ENCODE measurements at regions not wholly inside any gene's neighbourhood (a gene's known extent, or its start where the extent isn't known, plus 50 kb on each side); places are given as distances from the start of the nearest gene placed in this dataset.

GRCh38 chr13:108566413-108567170 is 62.8 kb upstream of the MYO16 start:
- 86 to 93% methylated on average over 1 to 2 of the region's 2 CpGs for WGBS, 2 experiments (ENCODE audit: insufficient coverage in 2 of 2)
- no peak overlapping the region for H3K27ac ChIP-seq (ENCODE audit: low read depth, low read length, severe bottlenecking)
- no peaks in the 10 kb centered on the region for H3K4me1 ChIP-seq (ENCODE audit: control insufficient read depth, insufficient read depth, low read length, poor library complexity, severe bottlenecking)

GRCh38 chr13:108572782-108573211 is 56.6 kb upstream of the MYO16 start:
- H3K4me1 ChIP-seq (ENCODE audit: control insufficient read depth, insufficient read depth, low read length, poor library complexity, severe bottlenecking): no peaks in the 10 kb centered on the region
- no peak overlapping the region for H3K4me3 ChIP-seq (ENCODE audit: extremely low read depth, insufficient read depth, low read length, poor library complexity, severe bottlenecking)
- H3K9me3 ChIP-seq (ENCODE audit: control insufficient read depth, low read length): no peaks in the 10 kb centered on the region
- 79 to 83% methylated on average over 3 of the region's 6 CpGs for WGBS, 2 experiments (ENCODE audit: insufficient coverage in 2 of 2)
- no peak overlapping the region for H3K27ac ChIP-seq (ENCODE audit: low read depth, low read length, severe bottlenecking)
- no peaks in the 10 kb centered on the region for H3K36me3 ChIP-seq (ENCODE audit: control insufficient read depth, insufficient read depth, low read length)

More at GRCh38 chr13:108566413-108567170, 62.8 kb upstream of the MYO16 start:
- Histone ChIP-seq H3K36me3 (ENCODE audit: control insufficient read depth, insufficient read depth, low read length) (no peaks in the 10 kb centered on the region), H3K4me3 (ENCODE audit: extremely low read depth, insufficient read depth, low read length, poor library complexity, severe bottlenecking) (no peak overlapping the region), H3K9me3 (ENCODE audit: control insufficient read depth, low read length) (no peaks in the 10 kb centered on the region)

- H3K36me3 ChIP-seq (ENCODE audit: control insufficient read depth, insufficient read depth, low read length): no peaks in the 10 kb centered on the region
- no peaks in the 10 kb centered on the region for H3K4me1 ChIP-seq (ENCODE audit: control insufficient read depth, insufficient read depth, low read length, poor library complexity, severe bottlenecking)
Observed at GRCh38 chr13:108573455-108573854, 56.0 kb upstream of the MYO16 start.

GRCh38 chr13:108574856-108575255 is 54.6 kb upstream of the MYO16 start:
- Histone ChIP-seq H3K27ac (ENCODE audit: low read depth, low read length, severe bottlenecking) (no peak overlapping the region), H3K4me1 (ENCODE audit: control insufficient read depth, insufficient read depth, low read length, poor library complexity, severe bottlenecking) (no peaks in the 10 kb centered on the region)

More at GRCh38 chr13:108573455-108573854, 56.0 kb upstream of the MYO16 start:
- Histone ChIP-seq H3K27ac (ENCODE audit: low read depth, low read length, severe bottlenecking) (no peak overlapping the region), H3K9me3 (ENCODE audit: control insufficient read depth, low read length) (no peaks in the 10 kb centered on the region), H3K4me3 (ENCODE audit: extremely low read depth, insufficient read depth, low read length, poor library complexity, severe bottlenecking) (no peak overlapping the region)
- WGBS, 2 experiments (ENCODE audit: insufficient coverage in 2 of 2): no CpG with 5 or more reads among the region's 1 CpG

GRCh38 chr13:108575430-108575829 is 54.0 kb upstream of the MYO16 start:
- Histone ChIP-seq H3K4me1 (ENCODE audit: control insufficient read depth, insufficient read depth, low read length, poor library complexity, severe bottlenecking) (no peaks in the 10 kb centered on the region), H3K9me3 (ENCODE audit: control insufficient read depth, low read length) (no peaks in the 10 kb centered on the region), H3K4me3 (ENCODE audit: extremely low read depth, insufficient read depth, low read length, poor library complexity, severe bottlenecking) (no peak overlapping the region), H3K36me3 (ENCODE audit: control insufficient read depth, insufficient read depth, low read length) (no peaks in the 10 kb centered on the region), H3K27ac (ENCODE audit: low read depth, low read length, severe bottlenecking) (no peak overlapping the region)
- 69 to 92% methylated on average over 2 to 7 of the region's 7 CpGs for WGBS, 2 experiments (ENCODE audit: insufficient coverage in 2 of 2)

More at GRCh38 chr13:108574856-108575255, 54.6 kb upstream of the MYO16 start:
- no peaks in the 10 kb centered on the region for H3K36me3 ChIP-seq (ENCODE audit: control insufficient read depth, insufficient read depth, low read length)
- H3K9me3 ChIP-seq (ENCODE audit: control insufficient read depth, low read length): no peaks in the 10 kb centered on the region
- no peak overlapping the region for H3K4me3 ChIP-seq (ENCODE audit: extremely low read depth, insufficient read depth, low read length, poor library complexity, severe bottlenecking)

Data from mesodermal cell (in vitro differentiated cells).